ENCODE measurements at regions not wholly inside any gene's neighbourhood (a gene's known extent, or its start where the extent isn't known, plus 50 kb on each side); places are given as distances from the start of the nearest gene placed in this dataset.

DNA sequence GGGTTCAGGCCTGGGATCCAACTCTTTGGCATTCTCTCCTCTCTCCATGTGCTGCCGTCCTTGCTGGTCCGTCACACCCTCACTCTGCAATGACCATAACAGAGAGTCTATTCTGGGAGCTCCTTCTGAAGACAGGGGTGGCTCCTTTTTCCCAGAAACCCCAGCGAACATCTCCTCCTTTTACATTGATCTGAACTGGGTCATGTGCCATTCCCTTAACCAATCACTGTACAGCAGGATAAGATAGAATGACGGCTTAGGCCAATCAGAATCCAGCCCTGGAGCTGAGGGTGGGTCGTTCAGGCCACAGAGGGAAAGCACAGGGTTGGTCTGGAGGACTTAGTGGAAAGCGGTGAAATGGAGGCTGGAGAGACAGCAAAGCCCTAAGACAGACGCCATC, 740.1 kb downstream of the MATN1 start:
- Histone ChIP-seq H4K20me1 (ENCODE audit: control insufficient read depth, insufficient read depth, low read depth, low read length) (no peaks in the 10 kb centered on the region), H3K79me2 (ENCODE audit: control insufficient read depth, low read length) (no peaks in the 10 kb centered on the region), H3F3A (ENCODE audit: control insufficient read depth, insufficient read depth) (no peaks in the 10 kb centered on the region), H3K4me3 (ENCODE audit: low read length) (no peak overlapping the region), H3K27ac (ENCODE audit: low read depth, low read length) (no peak overlapping the region), H3K9me3 (ENCODE audit: control insufficient read depth, insufficient read depth, low read length) (no peaks in the 10 kb centered on the region; the same call in 1 of the 2 replicates), H3K4me2 (ENCODE audit: low read length) (no peak overlapping the region), H3K4me1 (ENCODE audit: control insufficient read depth, low read length) (no peaks in the 10 kb centered on the region), H3K27me3 (ENCODE audit: control insufficient read depth, low read length) (no peaks in the 10 kb centered on the region), H3K9me2 (replicated peaks; ENCODE audit: control insufficient read depth, low read length) (no peaks in the 10 kb centered on the region), H3K36me3 (ENCODE audit: control insufficient read depth, low read length) (no peaks in the 10 kb centered on the region)
- TF ChIP-seq, protein P1, sequence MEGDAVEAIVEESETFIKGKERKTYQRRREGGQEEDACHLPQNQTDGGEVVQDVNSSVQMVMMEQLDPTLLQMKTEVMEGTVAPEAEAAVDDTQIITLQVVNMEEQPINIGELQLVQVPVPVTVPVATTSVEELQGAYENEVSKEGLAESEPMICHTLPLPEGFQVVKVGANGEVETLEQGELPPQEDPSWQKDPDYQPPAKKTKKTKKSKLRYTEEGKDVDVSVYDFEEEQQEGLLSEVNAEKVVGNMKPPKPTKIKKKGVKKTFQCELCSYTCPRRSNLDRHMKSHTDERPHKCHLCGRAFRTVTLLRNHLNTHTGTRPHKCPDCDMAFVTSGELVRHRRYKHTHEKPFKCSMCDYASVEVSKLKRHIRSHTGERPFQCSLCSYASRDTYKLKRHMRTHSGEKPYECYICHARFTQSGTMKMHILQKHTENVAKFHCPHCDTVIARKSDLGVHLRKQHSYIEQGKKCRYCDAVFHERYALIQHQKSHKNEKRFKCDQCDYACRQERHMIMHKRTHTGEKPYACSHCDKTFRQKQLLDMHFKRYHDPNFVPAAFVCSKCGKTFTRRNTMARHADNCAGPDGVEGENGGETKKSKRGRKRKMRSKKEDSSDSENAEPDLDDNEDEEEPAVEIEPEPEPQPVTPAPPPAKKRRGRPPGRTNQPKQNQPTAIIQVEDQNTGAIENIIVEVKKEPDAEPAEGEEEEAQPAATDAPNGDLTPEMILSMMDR (IDR thresholded peaks at IDR 0.05; ENCODE audit: low read depth, low read length, poor library complexity, severe bottlenecking) = no peak
- no peak for TF ChIP-seq EZH2phosphoT487 (IDR thresholded peaks at IDR 0.05; ENCODE audit: borderline replicate concordance, low read length)

DNA sequence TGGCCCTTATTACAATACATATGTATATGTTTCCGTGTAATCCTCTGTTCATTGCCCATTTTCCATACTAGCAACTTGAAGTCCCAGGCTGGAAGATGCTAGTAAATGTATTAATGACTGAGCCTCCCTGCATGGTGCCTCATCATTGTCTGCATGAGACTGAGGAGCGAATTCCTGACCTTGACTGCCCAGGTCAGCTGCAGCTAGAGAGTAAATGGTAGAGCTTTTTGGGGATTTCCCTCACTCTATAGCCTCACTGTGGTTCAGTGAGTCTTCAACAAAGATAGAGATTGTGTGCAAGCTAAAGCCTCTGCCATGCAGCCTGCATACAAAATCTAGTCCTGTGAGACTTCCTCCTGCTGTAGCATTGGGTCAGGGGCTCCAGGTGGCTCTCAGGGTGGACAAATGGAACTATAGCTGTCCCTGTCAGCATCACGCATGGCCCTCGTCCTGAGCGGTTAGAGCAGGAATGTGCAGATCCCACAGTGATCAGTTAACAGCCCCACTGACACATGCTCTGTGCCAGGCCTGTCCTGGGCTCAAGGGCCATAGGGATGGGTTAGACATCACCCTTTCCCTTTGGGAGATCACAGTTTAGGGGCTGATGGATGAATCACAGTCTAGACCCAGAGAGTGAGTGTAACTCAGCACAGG, 741.7 kb downstream of the MATN1 start:
- Histone ChIP-seq H3K4me2 (ENCODE audit: low read length) (no peak overlapping the region), H3K4me3 (ENCODE audit: low read length) (no peak overlapping the region), H3K9me2 (replicated peaks; ENCODE audit: control insufficient read depth, low read length) (no peaks in the 10 kb centered on the region), H3K4me1 (ENCODE audit: control insufficient read depth, low read length) (no peaks in the 10 kb centered on the region), H4K20me1 (ENCODE audit: control insufficient read depth, insufficient read depth, low read depth, low read length) (no peaks in the 10 kb centered on the region), H3K79me2 (ENCODE audit: control insufficient read depth, low read length) (no peaks in the 10 kb centered on the region), H3K27me3 (ENCODE audit: control insufficient read depth, low read length) (no peaks in the 10 kb centered on the region), H3K9me3 (ENCODE audit: control insufficient read depth, insufficient read depth, low read length) (no peaks in the 10 kb centered on the region; the same call in 1 of the 2 replicates), H3K27ac (ENCODE audit: low read depth, low read length) (no peak overlapping the region), H3K36me3 (ENCODE audit: control insufficient read depth, low read length) (no peaks in the 10 kb centered on the region), H3F3A (ENCODE audit: control insufficient read depth, insufficient read depth) (no peaks in the 10 kb centered on the region)
- no peak for TF ChIP-seq EZH2phosphoT487 (IDR thresholded peaks at IDR 0.05; ENCODE audit: borderline replicate concordance, low read length)
- TF ChIP-seq, protein P1 (IDR thresholded peaks at IDR 0.05; ENCODE audit: low read depth, low read length, poor library complexity, severe bottlenecking) = no peak

DNA sequence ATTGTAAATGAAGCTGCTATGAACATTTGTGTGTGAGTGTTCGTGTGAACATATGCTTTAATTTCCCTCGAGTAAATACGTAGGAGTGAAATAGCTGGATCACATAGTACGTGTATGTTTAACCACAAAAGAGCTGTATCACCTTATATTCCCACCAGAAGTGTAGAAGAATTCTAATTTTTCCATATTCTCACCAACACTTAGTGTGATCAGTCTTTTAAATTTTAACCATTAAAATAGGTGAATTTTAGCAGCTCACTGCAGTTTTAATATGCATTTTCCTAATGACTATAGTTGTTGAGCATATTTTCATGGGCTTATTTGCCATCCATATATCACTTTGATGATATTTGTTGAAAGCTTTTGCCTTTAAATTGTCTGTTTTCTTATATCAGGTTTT, 741.2 kb downstream of the PTPRU start:
- TF ChIP-seq EZH2phosphoT487 (IDR thresholded peaks at IDR 0.05; ENCODE audit: borderline replicate concordance, low read length) = no peak
- TF ChIP-seq, protein P1 (IDR thresholded peaks at IDR 0.05; ENCODE audit: low read depth, low read length, poor library complexity, severe bottlenecking) = no peak
- Histone ChIP-seq H3K27me3 (ENCODE audit: control insufficient read depth, low read length) (no peaks in the 10 kb centered on the region), H3K4me3 (ENCODE audit: low read length) (no peak overlapping the region), H3K79me2 (ENCODE audit: control insufficient read depth, low read length) (no peaks in the 10 kb centered on the region), H4K20me1 (ENCODE audit: control insufficient read depth, insufficient read depth, low read depth, low read length) (no peaks in the 10 kb centered on the region), H3K9me3 (ENCODE audit: control insufficient read depth, insufficient read depth, low read length) (no peaks in the 10 kb centered on the region; the same call in 1 of the 2 replicates), H3K4me1 (ENCODE audit: control insufficient read depth, low read length) (no peaks in the 10 kb centered on the region), H3K4me2 (ENCODE audit: low read length) (no peak overlapping the region), H3K27ac (ENCODE audit: low read depth, low read length) (no peak overlapping the region), H3F3A (ENCODE audit: control insufficient read depth, insufficient read depth) (no peaks in the 10 kb centered on the region), H3K36me3 (ENCODE audit: control insufficient read depth, low read length) (no peaks in the 10 kb centered on the region), H3K9me2 (replicated peaks; ENCODE audit: control insufficient read depth, low read length) (no peaks in the 10 kb centered on the region)
